ENCODE measurements at regions not wholly inside any gene's neighbourhood (a gene's known extent, or its start where the extent isn't known, plus 50 kb on each side); places are given as distances from the start of the nearest gene placed in this dataset.

DNA sequence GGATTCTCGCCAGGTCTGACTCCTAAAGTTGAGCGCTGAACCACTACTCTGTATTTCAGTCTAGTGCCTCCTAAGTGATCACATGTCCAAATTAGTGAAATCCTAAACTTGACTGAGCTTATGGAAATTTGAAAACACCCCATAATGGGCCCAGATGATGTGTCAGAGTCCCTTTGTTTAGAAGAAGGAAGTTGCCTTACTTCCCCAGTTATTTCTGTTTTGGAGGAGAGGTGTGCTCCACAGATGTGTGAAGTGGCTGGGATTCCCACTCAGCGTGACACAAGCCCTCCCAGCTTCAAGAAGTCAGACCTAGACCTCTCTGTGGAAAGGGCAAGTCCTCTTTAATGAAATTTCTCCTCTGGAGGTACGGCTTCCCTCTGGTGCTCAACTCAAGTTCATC, 188.8 kb downstream of the TTLL7 start:
- no peak overlapping the region for H3K9ac ChIP-seq (ENCODE audit: control insufficient read depth, insufficient read depth, low read length)
- intact Hi-C loops (cut with micrococcal nuclease; ENCODE audit: unreplicated experiment): no loop called here
- WGBS (ENCODE audit: insufficient coverage, insufficient replicate concordance, low lambda C conversion rate, missing lambda C conversion rate): 49% methylated on average over 4 of the region's 4 CpGs
- POLR2A ChIA-PET: no interaction called here
- DNase-seq (ENCODE audit: low read depth, low spot score): no peak
- ATAC-seq: no peak
- BruUV-seq (replicated peaks): no TSS peak
- FAIRE-seq: no peak
- no peaks in the 10 kb centered on the region for H3K36me3 ChIP-seq (ENCODE audit: control insufficient read depth in 2 of 2, insufficient read depth in 2 of 2, low read length in 1 of 2)
- H3K4me2 ChIP-seq (ENCODE audit: control insufficient read depth, insufficient read depth): no peak overlapping the region
- H3K27ac ChIP-seq (ENCODE audit: control insufficient read depth, insufficient read depth): no peak overlapping the region
- CTCF ChIA-PET: no interaction called here
- H4K20me1 ChIP-seq (ENCODE audit: control insufficient read depth, insufficient read depth): no peaks in the 10 kb centered on the region
- H3K4me3 ChIP-seq: no peak overlapping the region
- in situ Hi-C loops (cut with MboI): no loop called here
- no peak overlapping the region for H2AFZ ChIP-seq (ENCODE audit: control insufficient read depth, low read depth, low read length)
- RAD21 ChIA-PET (ENCODE audit: unreplicated experiment): no interaction called here
- no peaks in the 10 kb centered on the region for H3K27me3 ChIP-seq (replicated peaks in 1 of 2; ENCODE audit: control insufficient read depth in 2 of 2, insufficient read depth in 2 of 2, low read length in 1 of 2)
- no peak for TF ChIP-seq WRNIP1 (IDR thresholded peaks at IDR 0.05; ENCODE audit: borderline replicate concordance, low read depth, low read length)
- no peak for TF ChIP-seq CHD2 (IDR thresholded peaks at IDR 0.05; ENCODE audit: borderline replicate concordance, low read depth, low read length)
- no peak for TF ChIP-seq EED (IDR thresholded peaks at IDR 0.05; ENCODE audit: low read depth)
- TF ChIP-seq ESRRA (IDR thresholded peaks at IDR 0.05; ENCODE audit: low read length): no peak
- TF ChIP-seq ZZZ3 (IDR thresholded peaks at IDR 0.05; ENCODE audit: control insufficient read depth, insufficient read length, low read depth): no peak
- TF ChIP-seq ZNF207 (IDR thresholded peaks at IDR 0.05; ENCODE audit: borderline replicate concordance): no peak
- no peak for TF ChIP-seq NFXL1 (IDR thresholded peaks at IDR 0.05; ENCODE audit: borderline replicate concordance)
- TF ChIP-seq SUZ12 (IDR thresholded peaks at IDR 0.05; ENCODE audit: unreplicated experiment): no peak
- no peak for TF ChIP-seq HCFC1 (IDR thresholded peaks at IDR 0.05; ENCODE audit: low read length)
- TF ChIP-seq TAF1 (IDR thresholded peaks at IDR 0.05; ENCODE audit: borderline replicate concordance, low read depth, low read length): no peak
- TF ChIP-seq, protein P1, sequence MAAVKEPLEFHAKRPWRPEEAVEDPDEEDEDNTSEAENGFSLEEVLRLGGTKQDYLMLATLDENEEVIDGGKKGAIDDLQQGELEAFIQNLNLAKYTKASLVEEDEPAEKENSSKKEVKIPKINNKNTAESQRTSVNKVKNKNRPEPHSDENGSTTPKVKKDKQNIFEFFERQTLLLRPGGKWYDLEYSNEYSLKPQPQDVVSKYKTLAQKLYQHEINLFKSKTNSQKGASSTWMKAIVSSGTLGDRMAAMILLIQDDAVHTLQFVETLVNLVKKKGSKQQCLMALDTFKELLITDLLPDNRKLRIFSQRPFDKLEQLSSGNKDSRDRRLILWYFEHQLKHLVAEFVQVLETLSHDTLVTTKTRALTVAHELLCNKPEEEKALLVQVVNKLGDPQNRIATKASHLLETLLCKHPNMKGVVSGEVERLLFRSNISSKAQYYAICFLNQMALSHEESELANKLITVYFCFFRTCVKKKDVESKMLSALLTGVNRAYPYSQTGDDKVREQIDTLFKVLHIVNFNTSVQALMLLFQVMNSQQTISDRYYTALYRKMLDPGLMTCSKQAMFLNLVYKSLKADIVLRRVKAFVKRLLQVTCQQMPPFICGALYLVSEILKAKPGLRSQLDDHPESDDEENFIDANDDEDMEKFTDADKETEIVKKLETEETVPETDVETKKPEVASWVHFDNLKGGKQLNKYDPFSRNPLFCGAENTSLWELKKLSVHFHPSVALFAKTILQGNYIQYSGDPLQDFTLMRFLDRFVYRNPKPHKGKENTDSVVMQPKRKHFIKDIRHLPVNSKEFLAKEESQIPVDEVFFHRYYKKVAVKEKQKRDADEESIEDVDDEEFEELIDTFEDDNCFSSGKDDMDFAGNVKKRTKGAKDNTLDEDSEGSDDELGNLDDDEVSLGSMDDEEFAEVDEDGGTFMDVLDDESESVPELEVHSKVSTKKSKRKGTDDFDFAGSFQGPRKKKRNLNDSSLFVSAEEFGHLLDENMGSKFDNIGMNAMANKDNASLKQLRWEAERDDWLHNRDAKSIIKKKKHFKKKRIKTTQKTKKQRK (IDR thresholded peaks at IDR 0.05; ENCODE audit: low read depth, low read length): no peak
- TF ChIP-seq MYB (IDR thresholded peaks at IDR 0.05; ENCODE audit: borderline replicate concordance, low read depth, low read length): no peak
- no peak for TF ChIP-seq TCF12 (IDR thresholded peaks at IDR 0.05; ENCODE audit: low read depth, low read length)
- H3K9me3 ChIP-seq (replicated peaks; ENCODE audit: control insufficient read depth, insufficient read depth, low read length): no peaks in the 10 kb centered on the region
- no peaks in the 10 kb centered on the region for H3K4me1 ChIP-seq (ENCODE audit: control insufficient read depth, insufficient read depth, low read length)
- SMC1A ChIA-PET (ENCODE audit: uncharacterized antibody, unreplicated experiment): no interaction called here
- no peaks in the 10 kb centered on the region for H3K79me2 ChIP-seq (ENCODE audit: control insufficient read depth, insufficient read depth, low read length)
